SK-N-SH (cell line): ENCODE measurements at regions not wholly inside any gene's neighbourhood (a gene's known extent, or its start where the extent isn't known, plus 50 kb on each side); places are given as distances from the start of the nearest gene placed in this dataset.

Source experiments
- CTCF ChIP-seq: fragments of 200-600 bp; sonication (generic); IDR thresholded peaks from 2 replicates; pipeline ENCODE4 v1.6.1; 2017; ENCODE audit warnings: antibody characterized with exemption, mild to moderate bottlenecking, moderate library complexity
- EP300 ChIP-seq, 2 experiments: IDR thresholded peaks; 2 replicates each; pipeline versions ENCODE4 v1.4.0 to v1.6.1; 2012; ENCODE audit warnings: borderline replicate concordance in 1 of 2, low read depth in 1 of 2, low read length in 1 of 2
- EZH2phosphoT487 ChIP-seq: fragments of 200-600 bp; sonication (generic); IDR thresholded peaks from 2 replicates; pipeline ENCODE4 v1.6.1; 2017; ENCODE audit warnings: low read depth, mixed run types, mild to moderate bottlenecking, antibody characterized with exemption, moderate library complexity, borderline replicate concordance
- GABPA ChIP-seq: IDR thresholded peaks from 2 replicates; pipeline ENCODE4 v1.4.0; 2012; ENCODE audit warnings: low read depth, mild to moderate bottlenecking
- JUND ChIP-seq: IDR thresholded peaks from 2 replicates; pipeline ENCODE4 v1.4.0; 2012
- MAX ChIP-seq: IDR thresholded peaks from 2 replicates; pipeline ENCODE4 v1.4.0; 2012; ENCODE audit warnings: low read depth
- MXI1 ChIP-seq: IDR thresholded peaks from 2 replicates; pipeline ENCODE4 v1.6.1; 2012; ENCODE audit warnings: mild to moderate bottlenecking, low read depth, low read length, improper control_type of control experiment
- POLR2AphosphoS5 ChIP-seq: IDR thresholded peaks from 2 replicates; pipeline ENCODE4 v1.6.1; 2012; ENCODE audit warnings: low read depth, low read length
- TCF12 ChIP-seq: IDR thresholded peaks from 2 replicates; pipeline ENCODE4 v1.4.0; 2012
- TEAD4 ChIP-seq: IDR thresholded peaks from 2 replicates; pipeline ENCODE4 v1.4.0; 2012; ENCODE audit warnings: mild to moderate bottlenecking, borderline replicate concordance; ENCODE audit not compliant: insufficient read depth
- YY1 ChIP-seq: IDR thresholded peaks from 2 replicates; pipeline ENCODE4 v1.4.0; 2012; ENCODE audit warnings: low read depth, mild to moderate bottlenecking

GRCh38 chr1:59045137-59045536 lies 251.8 kb upstream of the FGGY start:
- TF ChIP-seq EP300 (IDR thresholded peaks at IDR 0.05; ENCODE audit: borderline replicate concordance in 1 of 2, low read depth in 1 of 2, low read length in 1 of 2) (no peak), MAX (no peak), CTCF (no peak), POLR2AphosphoS5 (no peak), EZH2phosphoT487 (no peak), YY1 (no peak), MXI1 (no peak), TEAD4 (no peak), JUND (no peak), TCF12 (no peak), GABPA (no peak)
